ENCODE measurements at regions not wholly inside any gene's neighbourhood (a gene's known extent, or its start where the extent isn't known, plus 50 kb on each side); places are given as distances from the start of the nearest gene placed in this dataset.
A peak's percentile ranks its signal among the peaks of the same experiment; 100 is the strongest.
"Not testable (repeated sequence)": the region's sequence is repeated elsewhere in the genome, so short reads cannot be mapped to it uniquely, and the experiment has no call there.

DNA sequence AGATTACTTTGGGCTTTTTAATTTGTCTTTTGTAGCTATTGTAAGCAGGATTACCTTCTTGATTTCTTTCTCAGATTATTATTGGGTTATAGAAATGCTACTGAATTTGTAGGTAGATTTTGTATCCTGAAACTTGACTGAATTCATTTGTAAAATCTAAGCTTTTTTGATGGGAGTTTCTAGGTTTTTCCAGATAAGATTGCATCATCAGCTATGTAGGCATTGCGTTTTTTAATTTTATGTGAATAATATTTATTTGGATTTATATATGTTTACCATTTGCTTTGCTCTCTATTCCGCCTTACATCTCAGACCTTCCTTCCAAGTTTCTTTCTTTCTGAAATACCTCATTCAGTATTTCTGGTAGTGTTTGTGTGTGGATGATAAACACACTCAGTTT is 351.7 kb upstream of the ANKRD30A start:
- H3K79me2 ChIP-seq (ENCODE audit: control insufficient read depth, insufficient read depth, low read length): no peaks in the 10 kb centered on the region
- no peak for DNase-seq (ENCODE audit: low read depth in 2 of 2)
- no peak overlapping the region for H3K9ac ChIP-seq (ENCODE audit: insufficient read depth, low read length)
- no peak overlapping the region for H3K27ac ChIP-seq (ENCODE audit: insufficient read depth, low read length)
- H3K4me3 ChIP-seq (replicated peaks in 1 of 4; ENCODE audit: control extremely low read depth in 1 of 4, insufficient read depth in 1 of 4, low read depth in 3 of 4, low read length in 4 of 4): no peak overlapping the region
- TF ChIP-seq, protein P1, sequence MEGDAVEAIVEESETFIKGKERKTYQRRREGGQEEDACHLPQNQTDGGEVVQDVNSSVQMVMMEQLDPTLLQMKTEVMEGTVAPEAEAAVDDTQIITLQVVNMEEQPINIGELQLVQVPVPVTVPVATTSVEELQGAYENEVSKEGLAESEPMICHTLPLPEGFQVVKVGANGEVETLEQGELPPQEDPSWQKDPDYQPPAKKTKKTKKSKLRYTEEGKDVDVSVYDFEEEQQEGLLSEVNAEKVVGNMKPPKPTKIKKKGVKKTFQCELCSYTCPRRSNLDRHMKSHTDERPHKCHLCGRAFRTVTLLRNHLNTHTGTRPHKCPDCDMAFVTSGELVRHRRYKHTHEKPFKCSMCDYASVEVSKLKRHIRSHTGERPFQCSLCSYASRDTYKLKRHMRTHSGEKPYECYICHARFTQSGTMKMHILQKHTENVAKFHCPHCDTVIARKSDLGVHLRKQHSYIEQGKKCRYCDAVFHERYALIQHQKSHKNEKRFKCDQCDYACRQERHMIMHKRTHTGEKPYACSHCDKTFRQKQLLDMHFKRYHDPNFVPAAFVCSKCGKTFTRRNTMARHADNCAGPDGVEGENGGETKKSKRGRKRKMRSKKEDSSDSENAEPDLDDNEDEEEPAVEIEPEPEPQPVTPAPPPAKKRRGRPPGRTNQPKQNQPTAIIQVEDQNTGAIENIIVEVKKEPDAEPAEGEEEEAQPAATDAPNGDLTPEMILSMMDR (conservative IDR thresholded peaks at IDR 0.05 in 1 of 2, IDR thresholded peaks at IDR 0.05 in 1 of 2; ENCODE audit: low read depth in 1 of 2, low read length in 2 of 2): no peak
- TF ChIP-seq EZH2 (IDR thresholded peaks at IDR 0.05; ENCODE audit: low read length, missing control alignments): no peak
- H3K9me3 ChIP-seq (ENCODE audit: control insufficient read depth, insufficient read depth, low read depth, low read length): no peaks in the 10 kb centered on the region
- no peaks in the 10 kb centered on the region for H3K4me1 ChIP-seq (ENCODE audit: control insufficient read depth, extremely low read depth, insufficient read depth, low read length)
- no peaks in the 10 kb centered on the region for H3K27me3 ChIP-seq (ENCODE audit: control insufficient read depth, insufficient read depth, low read length)
- H4K20me1 ChIP-seq (ENCODE audit: control insufficient read depth, extremely low read depth, insufficient read depth, low read length): no peaks in the 10 kb centered on the region
- H2AFZ ChIP-seq (ENCODE audit: low read length): no peak overlapping the region
- H3K36me3 ChIP-seq (ENCODE audit: control insufficient read depth, insufficient read depth, low read length): no peaks in the 10 kb centered on the region
- no peak overlapping the region for H3K4me2 ChIP-seq (ENCODE audit: extremely low read depth, insufficient read depth, low read length)

DNA sequence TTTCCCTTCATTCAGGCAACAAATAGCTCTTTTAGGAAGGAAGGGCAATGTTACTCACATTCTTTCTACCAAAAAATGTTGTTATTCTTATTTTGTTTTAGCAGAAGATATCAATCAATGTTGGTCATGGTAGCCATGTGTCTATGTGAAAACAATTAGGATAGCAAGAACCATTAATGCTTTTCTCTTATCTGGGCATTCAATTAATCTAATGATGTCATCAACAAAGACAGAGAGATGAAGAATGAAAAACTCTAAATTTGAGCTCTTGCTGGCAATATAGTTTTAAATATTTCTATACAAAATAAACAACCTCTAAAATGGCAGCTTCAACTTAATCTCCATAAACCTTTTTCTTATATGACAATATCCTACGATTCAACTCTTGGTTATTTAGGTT is 353.7 kb upstream of the ANKRD30A start:
- Histone ChIP-seq H4K20me1 (ENCODE audit: control insufficient read depth, extremely low read depth, insufficient read depth, low read length) (no peaks in the 10 kb centered on the region), H3K4me1 (ENCODE audit: control insufficient read depth, extremely low read depth, insufficient read depth, low read length) (no peaks in the 10 kb centered on the region), H3K4me3 (replicated peaks in 1 of 4; ENCODE audit: control extremely low read depth in 1 of 4, insufficient read depth in 1 of 4, low read depth in 3 of 4, low read length in 4 of 4) (no peak overlapping the region), H3K79me2 (ENCODE audit: control insufficient read depth, insufficient read depth, low read length) (no peaks in the 10 kb centered on the region), H3K27me3 (ENCODE audit: control insufficient read depth, insufficient read depth, low read length) (no peaks in the 10 kb centered on the region), H3K4me2 (ENCODE audit: extremely low read depth, insufficient read depth, low read length) (no peak overlapping the region), H3K9ac (ENCODE audit: insufficient read depth, low read length) (no peak overlapping the region), H2AFZ (ENCODE audit: low read length) (no peak overlapping the region), H3K27ac (ENCODE audit: insufficient read depth, low read length) (no peak overlapping the region), H3K9me3 (ENCODE audit: control insufficient read depth, insufficient read depth, low read depth, low read length) (no peaks in the 10 kb centered on the region), H3K36me3 (ENCODE audit: control insufficient read depth, insufficient read depth, low read length) (no peaks in the 10 kb centered on the region)
- DNase-seq (ENCODE audit: low read depth in 2 of 2): peak in 1 of 2 donors; percentile 15
- no peak for TF ChIP-seq EZH2 (IDR thresholded peaks at IDR 0.05; ENCODE audit: low read length, missing control alignments)
- TF ChIP-seq, protein P1 (conservative IDR thresholded peaks at IDR 0.05 in 1 of 2, IDR thresholded peaks at IDR 0.05 in 1 of 2; ENCODE audit: low read depth in 1 of 2, low read length in 2 of 2): no peak

DNA sequence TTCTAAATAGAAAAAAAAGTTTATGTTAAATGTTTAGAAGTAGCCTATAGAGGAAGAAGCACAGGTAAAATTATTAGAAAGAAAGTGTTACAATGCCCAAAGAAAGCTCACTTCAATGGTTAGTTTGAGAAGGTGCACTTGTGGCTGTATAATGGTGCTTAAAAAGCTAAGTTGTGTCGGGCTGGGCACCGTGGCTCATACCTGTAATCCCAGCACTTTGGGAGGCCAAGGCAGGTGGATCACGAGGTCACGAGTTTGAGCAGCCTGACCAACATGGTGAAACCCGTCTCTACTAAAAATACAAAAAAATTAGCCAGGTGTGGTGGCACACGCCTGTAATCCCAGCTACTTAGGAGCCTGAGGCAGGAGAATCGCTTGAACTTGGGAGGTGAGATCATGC is 355.7 kb upstream of the ANKRD30A start:
- DNase-seq (ENCODE audit: low read depth in 2 of 2); H3K79me2 ChIP-seq (ENCODE audit: control insufficient read depth, insufficient read depth, low read length); H3K4me1 ChIP-seq (ENCODE audit: control insufficient read depth, extremely low read depth, insufficient read depth, low read length); H3K36me3 ChIP-seq (ENCODE audit: control insufficient read depth, insufficient read depth, low read length); H3K27ac ChIP-seq (ENCODE audit: insufficient read depth, low read length); H2AFZ ChIP-seq (ENCODE audit: low read length); H4K20me1 ChIP-seq (ENCODE audit: control insufficient read depth, extremely low read depth, insufficient read depth, low read length); H3K4me3 ChIP-seq (replicated peaks in 1 of 4; ENCODE audit: control extremely low read depth in 1 of 4, insufficient read depth in 1 of 4, low read depth in 3 of 4, low read length in 4 of 4); H3K27me3 ChIP-seq (ENCODE audit: control insufficient read depth, insufficient read depth, low read length); H3K4me2 ChIP-seq (ENCODE audit: extremely low read depth, insufficient read depth, low read length); H3K9me3 ChIP-seq (ENCODE audit: control insufficient read depth, insufficient read depth, low read depth, low read length); H3K9ac ChIP-seq (ENCODE audit: insufficient read depth, low read length): not testable (repeated sequence)

DNA sequence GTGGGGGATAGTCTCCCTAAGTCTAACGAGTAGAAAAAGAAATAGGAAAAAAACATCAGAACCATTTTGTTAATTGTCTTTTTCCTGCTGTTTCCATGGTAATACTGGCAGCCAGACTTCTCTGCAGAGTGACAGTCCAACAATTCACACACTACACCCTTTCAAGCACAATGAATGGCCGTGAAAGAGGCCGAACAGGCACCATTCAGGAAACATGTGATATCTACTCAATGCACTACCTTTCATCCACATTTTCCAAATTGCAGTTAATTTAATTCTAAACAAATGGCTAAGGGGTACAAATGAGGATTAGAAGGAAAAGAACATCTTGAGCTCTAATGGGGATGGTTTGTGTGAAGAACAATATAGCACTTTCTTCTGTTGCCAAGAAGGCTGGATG is 358.5 kb upstream of the ANKRD30A start:
- Histone ChIP-seq H2AFZ (ENCODE audit: low read length) (no peak overlapping the region), H3K4me2 (ENCODE audit: extremely low read depth, insufficient read depth, low read length) (no peak overlapping the region), H3K27ac (ENCODE audit: insufficient read depth, low read length) (no peak overlapping the region), H3K4me1 (ENCODE audit: control insufficient read depth, extremely low read depth, insufficient read depth, low read length) (no peaks in the 10 kb centered on the region), H3K27me3 (ENCODE audit: control insufficient read depth, insufficient read depth, low read length) (no peaks in the 10 kb centered on the region), H3K4me3 (replicated peaks in 1 of 4; ENCODE audit: control extremely low read depth in 1 of 4, insufficient read depth in 1 of 4, low read depth in 3 of 4, low read length in 4 of 4) (no peak overlapping the region), H4K20me1 (ENCODE audit: control insufficient read depth, extremely low read depth, insufficient read depth, low read length) (no peaks in the 10 kb centered on the region), H3K79me2 (ENCODE audit: control insufficient read depth, insufficient read depth, low read length) (no peaks in the 10 kb centered on the region), H3K9ac (ENCODE audit: insufficient read depth, low read length) (no peak overlapping the region), H3K9me3 (ENCODE audit: control insufficient read depth, insufficient read depth, low read depth, low read length) (no peaks in the 10 kb centered on the region), H3K36me3 (ENCODE audit: control insufficient read depth, insufficient read depth, low read length) (no peaks in the 10 kb centered on the region)
- no peak for DNase-seq (ENCODE audit: low read depth in 2 of 2)
- no peak for TF ChIP-seq EZH2 (IDR thresholded peaks at IDR 0.05; ENCODE audit: low read length, missing control alignments)
- TF ChIP-seq, protein P1 (conservative IDR thresholded peaks at IDR 0.05 in 1 of 2, IDR thresholded peaks at IDR 0.05 in 1 of 2; ENCODE audit: low read depth in 1 of 2, low read length in 2 of 2): no peak

Data from fibroblast of lung (primary cell).